ENCODE measurements at regions not wholly inside any gene's neighbourhood (a gene's known extent, or its start where the extent isn't known, plus 50 kb on each side); places are given as distances from the start of the nearest gene placed in this dataset.

DNA sequence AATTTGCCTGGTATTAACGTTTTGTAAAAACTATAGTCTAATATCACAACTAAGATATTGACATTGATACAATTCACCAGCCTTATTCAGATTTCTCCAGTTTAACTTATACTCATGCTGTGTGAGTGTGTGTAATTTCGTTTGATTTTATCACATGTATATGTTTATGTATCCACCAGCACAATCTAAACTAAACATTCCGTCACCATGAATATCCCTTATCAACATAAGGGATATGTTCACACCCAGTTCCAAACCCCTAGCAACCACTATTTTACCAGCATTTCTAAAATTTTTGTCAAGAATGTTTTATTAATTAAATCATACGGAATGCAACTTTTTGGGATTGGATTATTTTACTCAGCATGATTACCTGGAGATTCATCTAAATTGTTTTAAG lies 450.3 kb downstream of the FBXO15 start (continued):
- TF ChIP-seq SPI1 (IDR thresholded peaks at IDR 0.05; ENCODE audit: borderline replicate concordance, insufficient read depth, low read depth, low read length) = no peak
- TF ChIP-seq CHD2 (IDR thresholded peaks at IDR 0.05; ENCODE audit: borderline replicate concordance, low read depth, low read length) = no peak
- no peak for TF ChIP-seq SMARCA5 (IDR thresholded peaks at IDR 0.05)
- TF ChIP-seq PRDM15 (CRISPR knock-in tag; IDR thresholded peaks at IDR 0.05) = no peak
- TF ChIP-seq POLR2A (IDR thresholded peaks at IDR 0.05; ENCODE audit: low read depth, low read length) = no peak

GRCh38 chr18:73696698-73697097 lies 450.9 kb downstream of the FBXO15 start:
- ChIA-PET CTCF (no interaction called here), POLR2A (no interaction called here), RAD21 (ENCODE audit: unreplicated experiment) (no interaction called here), SMC1A (ENCODE audit: uncharacterized antibody, unreplicated experiment) (no interaction called here)
- H4K20me1 ChIP-seq (ENCODE audit: control insufficient read depth, insufficient read depth) = no peaks in the 10 kb centered on the region
- H3K9ac ChIP-seq (ENCODE audit: control insufficient read depth, insufficient read depth, low read length) = no peak overlapping the region
- no peak overlapping the region for H3K27ac ChIP-seq (ENCODE audit: control insufficient read depth, insufficient read depth)
- no peak overlapping the region for H3K4me2 ChIP-seq (ENCODE audit: control insufficient read depth, insufficient read depth)
- no peaks in the 10 kb centered on the region; the same call in 2 of the 3 replicates for H3K9me3 ChIP-seq (replicated peaks; ENCODE audit: control insufficient read depth, insufficient read depth, low read length)
- WGBS (ENCODE audit: insufficient coverage, insufficient replicate concordance, low lambda C conversion rate, missing lambda C conversion rate) = 43% methylated on average over 1 of the region's 1 CpG
- no peaks in the 10 kb centered on the region for H3K27me3 ChIP-seq (replicated peaks in 1 of 2; ENCODE audit: control insufficient read depth in 2 of 2, insufficient read depth in 2 of 2, low read length in 1 of 2)
- intact Hi-C loops (cut with micrococcal nuclease; ENCODE audit: unreplicated experiment) (loop anchor here (10.0 kb wide), 1 partner anchor 62 kb away; no protein-coding TSS in a partner anchor), in situ Hi-C loops (cut with MboI) (no loop called here)
- H3K4me3 ChIP-seq = no peak overlapping the region
- no TSS peak for BruUV-seq (replicated peaks)
- H3K36me3 ChIP-seq (ENCODE audit: control insufficient read depth in 2 of 2, insufficient read depth in 2 of 2, low read length in 1 of 2) = no peaks in the 10 kb centered on the region
- no peak overlapping the region for H2AFZ ChIP-seq (ENCODE audit: control insufficient read depth, low read depth, low read length)
- H3K4me1 ChIP-seq (ENCODE audit: control insufficient read depth, insufficient read depth, low read length) = no peaks in the 10 kb centered on the region
- H3K79me2 ChIP-seq (ENCODE audit: control insufficient read depth, insufficient read depth, low read length) = no peaks in the 10 kb centered on the region
- FAIRE-seq = no peak
- no peak for ATAC-seq
- no peak for DNase-seq (ENCODE audit: low read depth, low spot score)
- TF ChIP-seq ZNF687 (IDR thresholded peaks at IDR 0.05) (no peak), NFIC (IDR thresholded peaks at IDR 0.05; ENCODE audit: low read depth, low read length) (no peak), BRCA1 (IDR thresholded peaks at IDR 0.05; ENCODE audit: low read depth, low read length) (no peak)
- TF ChIP-seq, protein P1, sequence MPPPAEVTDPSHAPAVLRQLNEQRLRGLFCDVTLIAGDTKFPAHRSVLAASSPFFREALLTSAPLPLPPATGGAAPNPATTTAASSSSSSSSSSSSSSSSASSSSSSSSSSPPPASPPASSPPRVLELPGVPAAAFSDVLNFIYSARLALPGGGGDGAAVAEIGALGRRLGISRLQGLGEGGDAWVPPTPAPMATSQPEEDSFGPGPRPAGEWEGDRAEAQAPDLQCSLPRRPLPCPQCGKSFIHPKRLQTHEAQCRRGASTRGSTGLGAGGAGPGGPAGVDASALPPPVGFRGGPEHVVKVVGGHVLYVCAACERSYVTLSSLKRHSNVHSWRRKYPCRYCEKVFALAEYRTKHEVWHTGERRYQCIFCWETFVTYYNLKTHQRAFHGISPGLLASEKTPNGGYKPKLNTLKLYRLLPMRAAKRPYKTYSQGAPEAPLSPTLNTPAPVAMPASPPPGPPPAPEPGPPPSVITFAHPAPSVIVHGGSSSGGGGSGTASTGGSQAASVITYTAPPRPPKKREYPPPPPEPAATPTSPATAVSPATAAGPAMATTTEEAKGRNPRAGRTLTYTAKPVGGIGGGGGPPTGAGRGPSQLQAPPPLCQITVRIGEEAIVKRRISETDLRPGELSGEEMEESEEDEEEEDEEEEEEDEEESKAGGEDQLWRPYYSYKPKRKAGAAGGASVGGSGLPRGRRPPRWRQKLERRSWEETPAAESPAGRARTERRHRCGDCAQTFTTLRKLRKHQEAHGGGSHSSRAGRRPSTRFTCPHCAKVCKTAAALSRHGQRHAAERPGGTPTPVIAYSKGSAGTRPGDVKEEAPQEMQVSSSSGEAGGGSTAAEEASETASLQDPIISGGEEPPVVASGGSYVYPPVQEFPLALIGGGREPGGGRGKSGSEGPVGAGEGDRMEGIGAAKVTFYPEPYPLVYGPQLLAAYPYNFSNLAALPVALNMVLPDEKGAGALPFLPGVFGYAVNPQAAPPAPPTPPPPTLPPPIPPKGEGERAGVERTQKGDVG (CRISPR knock-in tag; IDR thresholded peaks at IDR 0.05) = no peak
